SU-DHL-6 (cell line): ENCODE measurements at regions not wholly inside any gene's neighbourhood (a gene's known extent, or its start where the extent isn't known, plus 50 kb on each side); places are given as distances from the start of the nearest gene placed in this dataset.

Source experiments
- H2AFZ ChIP-seq: fragments of 200-600 bp; sonication (generic); 2 replicates; pipeline ENCODE4 v1.6.1; 2014; ENCODE audit warnings: low read depth, mild to moderate bottlenecking, moderate library complexity, mixed read lengths, antibody characterized with exemption, low read length; ENCODE audit not compliant: severe bottlenecking
- H3F3A ChIP-seq: fragments of 200-600 bp; shearing (Covaris generic); 2 replicates; pipeline ENCODE4 v1.6.0; 2016; ENCODE audit warnings: antibody characterized with exemption, mild to moderate bottlenecking; ENCODE audit not compliant: insufficient read depth
- H3K27ac ChIP-seq: fragments of 200-600 bp; sonication (generic); 2 replicates; pipeline ENCODE4 v1.5.1; 2016; ENCODE audit warnings: low read depth, mild to moderate bottlenecking, low read length, moderate library complexity, mixed read lengths
- H3K27me3 ChIP-seq: fragments of 200-600 bp; sonication (generic), shearing (Covaris generic); 2 replicates; pipeline ENCODE4 v1.6.0; 2014; ENCODE audit warnings: mild to moderate bottlenecking, low read length
- H3K36me3 ChIP-seq: fragments of 200-600 bp; sonication (generic); 2 replicates; pipeline ENCODE4 v1.6.1; 2014; ENCODE audit warnings: mild to moderate bottlenecking, low read length, mixed read lengths
- H3K4me2 ChIP-seq: fragments of 300-600, 200-600 bp; shearing (Covaris generic), sonication (generic); 2 replicates; pipeline ENCODE4 v1.6.0; 2014; ENCODE audit warnings: low read length, low read depth, mild to moderate bottlenecking; ENCODE audit not compliant: poor library complexity, severe bottlenecking
- H3K4me3 ChIP-seq: fragments of 200-600 bp; sonication (generic); 2 replicates; pipeline ENCODE4 v1.5.1; 2014; ENCODE audit warnings: antibody characterized with exemption, low read length, mild to moderate bottlenecking, mixed read lengths; ENCODE audit not compliant: insufficient read depth, poor library complexity, severe bottlenecking
- H3K79me2 ChIP-seq: fragments of 200-600 bp; sonication (generic); 2 replicates; pipeline ENCODE4 v1.6.1; 2014; ENCODE audit warnings: mild to moderate bottlenecking, low read length, moderate library complexity; ENCODE audit not compliant: insufficient read depth
- H3K9ac ChIP-seq: fragments of 200-600 bp; sonication (generic); 2 replicates; pipeline ENCODE4 v1.7.0; 2014; ENCODE audit warnings: mild to moderate bottlenecking, low read length
- H3K9me2 ChIP-seq: fragments of 200-600 bp; sonication (generic); replicated peaks from 2 replicates; pipeline ENCODE4 v1.6.1; 2014; ENCODE audit warnings: low read length; ENCODE audit not compliant: insufficient read depth
- H3K9me3 ChIP-seq: fragments of 200-600 bp; sonication (generic); 2 replicates; pipeline ENCODE4 v1.6.1; 2014; ENCODE audit warnings: low read length, mixed read lengths; ENCODE audit not compliant: insufficient read depth
- H4K20me1 ChIP-seq: fragments of 200-600 bp; sonication (generic); 2 replicates; pipeline ENCODE4 v1.6.1; 2014; ENCODE audit warnings: low read depth, mild to moderate bottlenecking, antibody characterized with exemption, low read length, moderate library complexity, mixed read lengths
- CTCF ChIP-seq: fragments of 200-600 bp; sonication (generic); IDR thresholded peaks from one replicate; pipeline ENCODE4 v1.5.1; 2017; ENCODE audit warnings: antibody characterized with exemption, mild to moderate bottlenecking, low read length, moderate library complexity; ENCODE audit not compliant: insufficient read depth, poor library complexity, severe bottlenecking
- EZH2phosphoT487 ChIP-seq: fragments of 200-600 bp; sonication (generic), shearing (Covaris generic); conservative IDR thresholded peaks from 2 replicates; pipeline ENCODE4 v1.6.1; 2018; ENCODE audit warnings: mild to moderate bottlenecking, antibody characterized with exemption, low read length, moderate library complexity, mixed read lengths

GRCh38 chr13:54347531-54347930, 1318.9 kb downstream of the OLFM4 start:
- H3K9me2 ChIP-seq = no peaks in the 10 kb centered on the region
- H3K9me3 ChIP-seq = no peaks in the 10 kb centered on the region
- no peaks in the 10 kb centered on the region for H3K27me3 ChIP-seq
- no peak for TF ChIP-seq CTCF
- no peak for TF ChIP-seq EZH2phosphoT487
- no peak overlapping the region for H3K4me2 ChIP-seq
- H4K20me1 ChIP-seq = no peaks in the 10 kb centered on the region
- no peak overlapping the region for H3K4me3 ChIP-seq
- no peak overlapping the region for H3K9ac ChIP-seq
- no peaks in the 10 kb centered on the region for H3K36me3 ChIP-seq
- no peak overlapping the region for H3K27ac ChIP-seq
- no peak overlapping the region for H2AFZ ChIP-seq
- no peaks in the 10 kb centered on the region for H3F3A ChIP-seq
- no peaks in the 10 kb centered on the region for H3K79me2 ChIP-seq

- H3K79me2 ChIP-seq = no peaks in the 10 kb centered on the region
- TF ChIP-seq EZH2phosphoT487 = no peak
- no peak for TF ChIP-seq CTCF
- H3K27ac ChIP-seq = no peak overlapping the region
- no peaks in the 10 kb centered on the region for H3K9me3 ChIP-seq
- no peaks in the 10 kb centered on the region for H3K36me3 ChIP-seq
- no peaks in the 10 kb centered on the region for H3K27me3 ChIP-seq
- H3F3A ChIP-seq = no peaks in the 10 kb centered on the region
- no peak overlapping the region for H2AFZ ChIP-seq
- H3K9me2 ChIP-seq = no peaks in the 10 kb centered on the region
- no peaks in the 10 kb centered on the region for H4K20me1 ChIP-seq
- H3K4me2 ChIP-seq = no peak overlapping the region
- H3K9ac ChIP-seq = no peak overlapping the region
- no peak overlapping the region for H3K4me3 ChIP-seq
These were observed 1327.6 kb downstream of the OLFM4 start for GRCh38 chr13:54356209-54356608.

GRCh38 chr13:54356849-54357248, 1328.2 kb downstream of the OLFM4 start:
- Histone ChIP-seq H3K4me3 (no peak overlapping the region), H2AFZ (no peak overlapping the region), H3K9me2 (no peaks in the 10 kb centered on the region), H3K9me3 (no peaks in the 10 kb centered on the region), H3K36me3 (no peaks in the 10 kb centered on the region), H3K27me3 (no peaks in the 10 kb centered on the region), H3K9ac (no peak overlapping the region), H3K4me2 (no peak overlapping the region), H3F3A (no peaks in the 10 kb centered on the region), H3K79me2 (no peaks in the 10 kb centered on the region), H3K27ac (no peak overlapping the region), H4K20me1 (no peaks in the 10 kb centered on the region)
- TF ChIP-seq CTCF (no peak), EZH2phosphoT487 (no peak)
